Ishikawa (cell line): ENCODE measurements at regions not wholly inside any gene's neighbourhood (a gene's known extent, or its start where the extent isn't known, plus 50 kb on each side); places are given as distances from the start of the nearest gene placed in this dataset.

Experiments
- CEBPB ChIP-seq: IDR thresholded peaks from 2 replicates; pipeline ENCODE4 v1.6.1; 2012
- EGR1 ChIP-seq: IDR thresholded peaks from 2 replicates; pipeline ENCODE4 v1.6.1; 2012
- EP300 ChIP-seq: IDR thresholded peaks from 2 replicates; pipeline ENCODE4 v1.6.1; 2012; ENCODE audit warnings: borderline replicate concordance
- FOXM1 ChIP-seq: IDR thresholded peaks from 2 replicates; pipeline ENCODE4 v1.6.1; 2012; ENCODE audit warnings: low read depth, borderline replicate concordance
- RAD21 ChIP-seq: IDR thresholded peaks from 2 replicates; pipeline ENCODE4 v1.6.1; 2012; ENCODE audit warnings: low read depth
- REST ChIP-seq: IDR thresholded peaks from 2 replicates; pipeline ENCODE4 v1.6.1; 2012; ENCODE audit warnings: low read depth, mild to moderate bottlenecking
- YY1 ChIP-seq: IDR thresholded peaks from 2 replicates; pipeline ENCODE4 v1.6.1; 2012; ENCODE audit warnings: low read depth

- TF ChIP-seq CEBPB, result no peak
- TF ChIP-seq FOXM1, result no peak
- no peak for TF ChIP-seq RAD21
- no peak for TF ChIP-seq YY1
- TF ChIP-seq EGR1, result no peak
- TF ChIP-seq REST, result no peak
- TF ChIP-seq EP300, result no peak
These were observed 608.4 kb upstream of the HTR2C start for GRCh38 chrX:113975441-113975840.
